ENCODE measurements at regions not wholly inside any gene's neighbourhood (a gene's known extent, or its start where the extent isn't known, plus 50 kb on each side); places are given as distances from the start of the nearest gene placed in this dataset.

- Mint-ChIP-seq H3K36me3 (ENCODE audit: low read depth) (no peaks in the 10 kb centered on the region), H3K4me3 (no peak overlapping the region), H3K4me1 (ENCODE audit: low read depth) (no peaks in the 10 kb centered on the region), H3K9me3 (no peaks in the 10 kb centered on the region), H3K27me3 (ENCODE audit: insufficient read depth) (peaks cover 6% of the 10 kb centered on the region), H3K27ac (no peak overlapping the region)
- DNase-seq, result no peak
- TF ChIP-seq CTCF (IDR thresholded peaks at IDR 0.05), result no peak
Observed at GRCh38 chr2:60614319-60614718, 60.9 kb upstream of the BCL11A start.

GRCh38 chr2:60621688-60622429 lies 68.4 kb upstream of the BCL11A start:
- Mint-ChIP-seq H3K4me3 (no peak overlapping the region), H3K27ac (no peak overlapping the region), H3K9me3 (no peaks in the 10 kb centered on the region), H3K4me1 (ENCODE audit: low read depth) (no peaks in the 10 kb centered on the region), H3K27me3 (ENCODE audit: insufficient read depth) (peaks cover 2% of the 10 kb centered on the region), H3K36me3 (ENCODE audit: low read depth) (no peaks in the 10 kb centered on the region)
- no peak for DNase-seq
- TF ChIP-seq CTCF (IDR thresholded peaks at IDR 0.05), result no peak

- H3K9me3 Mint-ChIP-seq, result no peaks in the 10 kb centered on the region
- H3K4me3 Mint-ChIP-seq, result no peak overlapping the region
- no peak overlapping the region for H3K27ac Mint-ChIP-seq
- H3K36me3 Mint-ChIP-seq (ENCODE audit: low read depth), result no peaks in the 10 kb centered on the region
- TF ChIP-seq CTCF (IDR thresholded peaks at IDR 0.05), result no peak
- H3K27me3 Mint-ChIP-seq (ENCODE audit: insufficient read depth), result peaks cover 3% of the 10 kb centered on the region
- no peak for DNase-seq
- H3K4me1 Mint-ChIP-seq (ENCODE audit: low read depth), result no peaks in the 10 kb centered on the region
Observed at GRCh38 chr2:60623040-60623439, 69.6 kb upstream of the BCL11A start.

- TF ChIP-seq CTCF (IDR thresholded peaks at IDR 0.05), result no peak
- H3K27me3 Mint-ChIP-seq (ENCODE audit: insufficient read depth), result peaks cover 6% of the 10 kb centered on the region
- H3K4me3 Mint-ChIP-seq, result no peak overlapping the region
- no peak overlapping the region for H3K27ac Mint-ChIP-seq
- no peaks in the 10 kb centered on the region for H3K36me3 Mint-ChIP-seq (ENCODE audit: low read depth)
- no peaks in the 10 kb centered on the region for H3K9me3 Mint-ChIP-seq
- H3K4me1 Mint-ChIP-seq (ENCODE audit: low read depth), result peaks cover 12% of the 10 kb centered on the region
- DNase-seq, result no peak
Observed at GRCh38 chr2:60627412-60627811, 74.0 kb upstream of the BCL11A start.

- no peak for TF ChIP-seq CTCF (IDR thresholded peaks at IDR 0.05)
- no peak overlapping the region for H3K27ac Mint-ChIP-seq
- H3K9me3 Mint-ChIP-seq, result no peaks in the 10 kb centered on the region
- no peak for DNase-seq
- no peak overlapping the region for H3K4me3 Mint-ChIP-seq
- H3K27me3 Mint-ChIP-seq (ENCODE audit: insufficient read depth), result peaks cover 6% of the 10 kb centered on the region
- peaks cover 12% of the 10 kb centered on the region for H3K4me1 Mint-ChIP-seq (ENCODE audit: low read depth)
- no peaks in the 10 kb centered on the region for H3K36me3 Mint-ChIP-seq (ENCODE audit: low read depth)
Observed at GRCh38 chr2:60628026-60628425, 74.6 kb upstream of the BCL11A start.

Measured in HFFc6 (cell line).